ENCODE measurements at regions not wholly inside any gene's neighbourhood (a gene's known extent, or its start where the extent isn't known, plus 50 kb on each side); places are given as distances from the start of the nearest gene placed in this dataset.

- Histone ChIP-seq H3K27me3 (ENCODE audit: insufficient read depth, poor library complexity, severe bottlenecking) (no peaks in the 10 kb centered on the region), H3K27ac (replicated peaks) (no peak overlapping the region), H3K4me3 (replicated peaks; ENCODE audit: insufficient read depth, low read length) (no peak overlapping the region)
- DNase-seq (ENCODE audit: low read depth in 1 of 2, low spot score in 1 of 2): no peak
- no peak for TF ChIP-seq SPI1 (IDR thresholded peaks at IDR 0.05; ENCODE audit: borderline replicate concordance, low read depth)
- TF ChIP-seq REST (IDR thresholded peaks at IDR 0.05; ENCODE audit: insufficient replicate concordance, low read depth): no peak
- TF ChIP-seq GABPA (IDR thresholded peaks at IDR 0.05; ENCODE audit: low read depth): no peak
- no peak for TF ChIP-seq POLR2AphosphoS5 (IDR thresholded peaks at IDR 0.05; ENCODE audit: low read depth)
- no peak for TF ChIP-seq CTCF (IDR thresholded peaks at IDR 0.05; ENCODE audit: insufficient read depth, low read length)
Observed at GRCh38 chr2:103809941-103810441, 1043.9 kb upstream of the POU3F3 start.

- TF ChIP-seq GABPA (IDR thresholded peaks at IDR 0.05; ENCODE audit: low read depth) (no peak), REST (IDR thresholded peaks at IDR 0.05; ENCODE audit: insufficient replicate concordance, low read depth) (no peak), POLR2AphosphoS5 (IDR thresholded peaks at IDR 0.05; ENCODE audit: low read depth) (no peak), CTCF (IDR thresholded peaks at IDR 0.05; ENCODE audit: insufficient read depth, low read length) (no peak)
- no peak overlapping the region for H3K4me3 ChIP-seq (replicated peaks; ENCODE audit: insufficient read depth, low read length)
- DNase-seq (ENCODE audit: low read depth in 1 of 2, low spot score in 1 of 2): no peak
- no peak overlapping the region for H3K27ac ChIP-seq (replicated peaks)
- H3K27me3 ChIP-seq (ENCODE audit: insufficient read depth, poor library complexity, severe bottlenecking): no peaks in the 10 kb centered on the region
Observed at GRCh38 chr2:103810875-103811274, 1043.0 kb upstream of the POU3F3 start.

GRCh38 chr2:103814016-103814415, 1039.9 kb upstream of the POU3F3 start:
- no peak overlapping the region for H3K27ac ChIP-seq (replicated peaks)
- H3K27me3 ChIP-seq (ENCODE audit: insufficient read depth, poor library complexity, severe bottlenecking): no peaks in the 10 kb centered on the region
- DNase-seq (ENCODE audit: low read depth in 1 of 2, low spot score in 1 of 2): no peak
- TF ChIP-seq CTCF (IDR thresholded peaks at IDR 0.05; ENCODE audit: insufficient read depth, low read length) (no peak), REST (IDR thresholded peaks at IDR 0.05; ENCODE audit: insufficient replicate concordance, low read depth) (no peak), POLR2AphosphoS5 (IDR thresholded peaks at IDR 0.05; ENCODE audit: low read depth) (no peak), SPI1 (IDR thresholded peaks at IDR 0.05; ENCODE audit: borderline replicate concordance, low read depth) (no peak), GABPA (IDR thresholded peaks at IDR 0.05; ENCODE audit: low read depth) (no peak)
- H3K4me3 ChIP-seq (replicated peaks; ENCODE audit: insufficient read depth, low read length): no peak overlapping the region

All from HL-60 (cell line).